Endodermal cell (in vitro differentiated cells): ENCODE measurements at regions not wholly inside any gene's neighbourhood (a gene's known extent, or its start where the extent isn't known, plus 50 kb on each side); places are given as distances from the start of the nearest gene placed in this dataset.

Experiments used
- DNase-seq: peaks from one replicate; pipeline ENCODE4 v3.0.0-alpha.2; 2017
- H3K27ac ChIP-seq: 2 replicates; pipeline ENCODE4 v1.5.1; 2013; ENCODE audit warnings: mild to moderate bottlenecking, low read depth, low read length, moderate library complexity
- H3K27me3 ChIP-seq: 2 replicates; pipeline ENCODE4 v1.6.1; 2013; ENCODE audit warnings: mild to moderate bottlenecking, low read length, moderate library complexity; ENCODE audit not compliant: insufficient read depth, control insufficient read depth, poor library complexity, severe bottlenecking
- H3K36me3 ChIP-seq: 2 replicates; pipeline ENCODE4 v1.7.0; 2013; ENCODE audit warnings: mild to moderate bottlenecking, low read length, moderate library complexity; ENCODE audit not compliant: control insufficient read depth, insufficient read depth
- H3K4me1 ChIP-seq: one replicate; pipeline ENCODE4 v1.7.0; 2013; ENCODE audit warnings: low read length; ENCODE audit not compliant: control insufficient read depth, insufficient read depth
- H3K4me3 ChIP-seq: 2 replicates; pipeline ENCODE4 v1.5.1; 2013; ENCODE audit warnings: mild to moderate bottlenecking, low read length, moderate library complexity
- H3K9ac ChIP-seq: 2 replicates; pipeline ENCODE4 v1.6.1; 2013; ENCODE audit warnings: mild to moderate bottlenecking, low read length, moderate library complexity; ENCODE audit not compliant: poor library complexity, severe bottlenecking; ENCODE audit errors: extremely low read depth
- H3K9me3 ChIP-seq: 2 replicates; pipeline ENCODE4 v1.6.1; 2013; ENCODE audit warnings: mild to moderate bottlenecking, low read length, moderate library complexity; ENCODE audit not compliant: control insufficient read depth
- H3K27ac Mint-ChIP-seq: 2 replicates; pipeline ENCODE4 v1.8.0; 2020; ENCODE audit warnings: mixed read lengths
- H3K27me3 Mint-ChIP-seq: 2 replicates; pipeline ENCODE4 v1.8.0; 2021; ENCODE audit warnings: mild to moderate bottlenecking, mixed read lengths; ENCODE audit not compliant: insufficient read depth
- H3K36me3 Mint-ChIP-seq: 2 replicates; pipeline ENCODE4 v1.8.0; 2020; ENCODE audit warnings: low read depth, mixed read lengths
- H3K4me1 Mint-ChIP-seq: 2 replicates; pipeline ENCODE4 v1.8.0; 2020; ENCODE audit warnings: mixed read lengths
- H3K4me3 Mint-ChIP-seq: 2 replicates; pipeline ENCODE4 v1.8.0; 2020; ENCODE audit warnings: mild to moderate bottlenecking, moderate library complexity, mixed read lengths
- H3K9me3 Mint-ChIP-seq: 2 replicates; pipeline ENCODE4 v1.8.0; 2020; ENCODE audit warnings: mild to moderate bottlenecking, mixed read lengths
- WGBS, 2 experiments: methylation state at CpG; one replicate each; pipeline versions ENCODE4 v1.1.5 to v1.1.7; 2013; ENCODE audit warnings: missing lambda C conversion rate in 2 of 2, mixed read lengths in 1 of 2; ENCODE audit not compliant: insufficient coverage in 1 of 2, insufficient read length in 1 of 2; 5-methylcytosine and 5-hydroxymethylcytosine counted together
- TF ChIP-seq, protein P1 (sequence below): fragments of 200-600 bp; sonication (generic); conservative IDR thresholded peaks from 2 replicates; pipeline ENCODE4 v1.5.0; 2021; ENCODE audit warnings: antibody characterized with exemption, mild to moderate bottlenecking

DNA sequence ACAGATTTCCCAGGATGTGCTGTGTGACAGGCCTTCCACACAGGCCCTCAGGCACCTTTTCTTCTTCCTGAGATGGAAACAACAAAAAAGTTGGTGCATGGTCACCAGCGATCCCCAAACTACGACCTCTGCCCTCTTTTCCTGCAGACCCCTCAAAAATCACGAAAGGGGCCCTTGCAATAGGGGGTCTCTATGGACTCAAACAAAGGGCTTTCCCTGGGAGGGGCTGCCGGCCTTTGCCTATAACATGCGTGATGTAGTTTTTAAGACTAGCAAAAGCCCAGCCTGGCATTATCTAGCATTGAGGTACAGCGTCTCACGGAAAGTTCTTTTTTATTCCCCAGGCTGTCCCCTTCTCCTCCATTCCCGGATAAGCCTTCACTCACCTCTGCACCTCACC, 71.2 kb downstream of the DIO3 start:
- DNase-seq: no peak
- H3K27me3 Mint-ChIP-seq: peaks cover 10% of the 10 kb centered on the region
- Histone ChIP-seq H3K4me1 (peaks cover 3% of the 10 kb centered on the region), H3K4me3 (no peak overlapping the region), H3K9ac (no peak overlapping the region), H3K36me3 (no peaks in the 10 kb centered on the region), H3K27ac (no peak overlapping the region), H3K27me3 (peaks cover 3% of the 10 kb centered on the region), H3K9me3 (peaks cover 6% of the 10 kb centered on the region)
- peaks cover 10% of the 10 kb centered on the region for H3K4me1 Mint-ChIP-seq
- H3K27ac Mint-ChIP-seq: no peak overlapping the region
- TF ChIP-seq, protein P1, sequence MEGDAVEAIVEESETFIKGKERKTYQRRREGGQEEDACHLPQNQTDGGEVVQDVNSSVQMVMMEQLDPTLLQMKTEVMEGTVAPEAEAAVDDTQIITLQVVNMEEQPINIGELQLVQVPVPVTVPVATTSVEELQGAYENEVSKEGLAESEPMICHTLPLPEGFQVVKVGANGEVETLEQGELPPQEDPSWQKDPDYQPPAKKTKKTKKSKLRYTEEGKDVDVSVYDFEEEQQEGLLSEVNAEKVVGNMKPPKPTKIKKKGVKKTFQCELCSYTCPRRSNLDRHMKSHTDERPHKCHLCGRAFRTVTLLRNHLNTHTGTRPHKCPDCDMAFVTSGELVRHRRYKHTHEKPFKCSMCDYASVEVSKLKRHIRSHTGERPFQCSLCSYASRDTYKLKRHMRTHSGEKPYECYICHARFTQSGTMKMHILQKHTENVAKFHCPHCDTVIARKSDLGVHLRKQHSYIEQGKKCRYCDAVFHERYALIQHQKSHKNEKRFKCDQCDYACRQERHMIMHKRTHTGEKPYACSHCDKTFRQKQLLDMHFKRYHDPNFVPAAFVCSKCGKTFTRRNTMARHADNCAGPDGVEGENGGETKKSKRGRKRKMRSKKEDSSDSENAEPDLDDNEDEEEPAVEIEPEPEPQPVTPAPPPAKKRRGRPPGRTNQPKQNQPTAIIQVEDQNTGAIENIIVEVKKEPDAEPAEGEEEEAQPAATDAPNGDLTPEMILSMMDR: no peak
- H3K4me3 Mint-ChIP-seq: no peak overlapping the region
- WGBS, 2 experiments: 92 to 96% methylated on average over 6 to 8 of the region's 8 CpGs
- H3K36me3 Mint-ChIP-seq: no peaks in the 10 kb centered on the region
- peaks cover 3% of the 10 kb centered on the region for H3K9me3 Mint-ChIP-seq

DNA sequence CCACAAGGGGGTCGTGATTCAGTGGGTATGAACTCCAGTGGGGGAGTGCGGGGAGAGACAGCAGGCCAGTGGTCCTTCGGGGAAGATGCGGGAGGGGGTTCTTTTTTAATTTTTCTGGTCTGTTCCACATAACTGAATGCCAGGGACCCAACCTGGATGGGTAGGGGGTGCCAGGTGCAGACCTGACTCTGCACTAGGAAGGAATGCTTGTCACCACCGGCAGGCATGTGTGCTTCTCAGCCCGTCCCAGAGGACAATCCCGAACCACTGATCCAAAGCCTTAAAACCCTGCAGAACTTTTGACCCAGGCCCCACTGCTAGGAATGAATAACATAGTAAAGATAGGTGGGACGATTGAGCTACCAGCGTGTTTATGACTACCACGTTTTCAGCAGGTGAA, 72.0 kb downstream of the DIO3 start:
- H3K4me1 Mint-ChIP-seq: peaks cover 11% of the 10 kb centered on the region
- no peaks in the 10 kb centered on the region for H3K36me3 Mint-ChIP-seq
- Histone ChIP-seq H3K4me3 (no peak overlapping the region), H3K9ac (no peak overlapping the region), H3K36me3 (no peaks in the 10 kb centered on the region), H3K9me3 (peaks cover 13% of the 10 kb centered on the region), H3K4me1 (peaks cover 3% of the 10 kb centered on the region), H3K27ac (no peak overlapping the region), H3K27me3 (peaks cover 3% of the 10 kb centered on the region)
- TF ChIP-seq, protein P1: peak; percentile 36
- DNase-seq: no peak
- H3K9me3 Mint-ChIP-seq: peaks cover 3% of the 10 kb centered on the region
- 94 to 98% methylated on average over 7 to 10 of the region's 10 CpGs for WGBS, 2 experiments
- peaks cover 10% of the 10 kb centered on the region for H3K27me3 Mint-ChIP-seq
- H3K4me3 Mint-ChIP-seq: no peak overlapping the region
- H3K27ac Mint-ChIP-seq: no peak overlapping the region

DNA sequence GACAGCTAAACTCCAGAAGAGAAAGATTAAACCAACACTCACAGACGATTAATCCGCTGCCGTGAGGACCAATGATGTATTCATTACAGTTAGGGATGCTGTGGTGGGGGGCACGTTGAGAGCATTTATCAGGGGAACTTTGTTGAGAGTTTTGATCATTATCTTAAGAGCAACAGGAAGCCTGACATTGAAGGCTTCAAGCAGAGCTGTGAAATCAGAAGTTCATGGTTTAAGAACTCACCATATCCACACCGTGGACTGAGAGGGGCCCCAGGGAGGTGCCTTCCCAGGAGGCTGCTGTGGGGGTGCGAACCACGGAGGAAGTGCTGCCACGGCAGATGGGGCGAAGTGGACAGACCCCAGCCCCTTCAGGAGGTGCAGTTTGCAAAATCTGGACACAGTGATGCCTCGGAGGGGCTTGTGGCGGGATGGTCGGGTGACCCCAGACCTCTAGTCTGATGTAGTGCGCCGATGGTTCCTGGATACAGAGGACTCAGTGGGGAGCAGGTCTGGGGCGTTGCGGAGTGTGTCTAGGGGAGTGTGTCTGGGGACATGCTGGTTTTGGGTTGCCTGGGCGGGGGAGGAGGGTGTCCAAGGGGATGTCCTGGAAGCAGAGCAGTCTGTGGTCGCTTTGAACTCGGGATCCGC, 73.0 kb downstream of the DIO3 start:
- no peak overlapping the region for H3K9ac ChIP-seq
- H3K27me3 ChIP-seq: no peaks in the 10 kb centered on the region
- H3K36me3 Mint-ChIP-seq: no peaks in the 10 kb centered on the region
- H3K4me3 Mint-ChIP-seq: no peak overlapping the region
- no peak for DNase-seq
- peaks cover 19% of the 10 kb centered on the region for H3K4me1 Mint-ChIP-seq
- H3K27me3 Mint-ChIP-seq: peaks cover 7% of the 10 kb centered on the region
- H3K4me1 ChIP-seq: peaks cover 7% of the 10 kb centered on the region
- no peaks in the 10 kb centered on the region for H3K36me3 ChIP-seq
- H3K9me3 ChIP-seq: peaks cover 17% of the 10 kb centered on the region
- no peak overlapping the region for H3K4me3 ChIP-seq
- peaks cover 3% of the 10 kb centered on the region for H3K9me3 Mint-ChIP-seq
- no peak overlapping the region for H3K27ac ChIP-seq
- WGBS, 2 experiments: 86 to 95% methylated on average over 14 to 20 of the region's 20 CpGs
- H3K27ac Mint-ChIP-seq: no peak overlapping the region
- TF ChIP-seq, protein P1: no peak
